Activated naive CD4-positive, alpha-beta T cell treated with anti-CD3 and anti-CD28 coated beads, Interleukin-2, amount 50 U/mL, for 72 hours (primary cell): ENCODE measurements at regions not wholly inside any gene's neighbourhood (a gene's known extent, or its start where the extent isn't known, plus 50 kb on each side); places are given as distances from the start of the nearest gene placed in this dataset.
"Not testable (repeated sequence)": the region's sequence is repeated elsewhere in the genome, so short reads cannot be mapped to it uniquely, and the experiment has no call there.

ENCODE experiments used
- ATAC-seq, 2 donors: fragments of 150-1000 bp; cut with Tn5 transposase; 2 replicates each; pipeline ENCODE4 v1.10.0; 2021; ENCODE audit warnings: mild to moderate bottlenecking in 2 of 2, moderate library complexity in 2 of 2
- DNase-seq, 2 donors: peaks; one replicate each; pipeline ENCODE4 v3.0.0; 2021 to 2022; ENCODE audit warnings: low spot score in 2 of 2
- H3K27ac Mint-ChIP-seq, 2 donors: one replicate each; pipeline ENCODE4 v1.8.0; 2022; ENCODE audit warnings: mild to moderate bottlenecking in 2 of 2, mixed read lengths in 2 of 2
- H3K36me3 Mint-ChIP-seq, 2 donors: one replicate each; pipeline ENCODE4 v1.8.0; 2022; ENCODE audit warnings: mixed read lengths in 2 of 2
- H3K9me3 Mint-ChIP-seq, 2 donors: one replicate each; pipeline ENCODE4 v1.8.0; 2022; ENCODE audit warnings: mixed read lengths in 2 of 2

DNA sequence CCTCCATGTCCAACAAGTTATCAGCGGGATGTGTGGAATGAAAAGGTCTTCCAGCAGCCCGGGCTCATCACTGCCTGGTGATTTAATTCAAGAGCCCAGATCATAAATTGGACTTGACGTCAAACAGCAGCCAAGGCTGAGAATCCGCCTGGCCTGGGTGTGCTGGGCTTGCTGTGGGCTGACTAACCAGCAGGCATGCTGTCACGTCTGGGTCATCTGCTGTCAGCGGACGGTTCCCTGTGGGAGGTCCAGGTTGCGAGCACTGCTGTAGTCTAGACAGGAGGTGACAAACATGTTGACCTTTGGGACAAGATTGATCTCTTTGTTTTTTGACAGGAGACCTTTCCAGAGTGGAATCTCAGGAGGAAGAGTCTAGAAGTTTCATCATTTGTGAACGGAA lies 289.7 kb downstream of the OSTF1 start:
- ATAC-seq = no peak
- H3K9me3 Mint-ChIP-seq = peaks cover 0 to 4% of the 10 kb centered on the region in 2 donors
- H3K27ac Mint-ChIP-seq = no peak overlapping the region
- no peaks in the 10 kb centered on the region for H3K36me3 Mint-ChIP-seq
- DNase-seq = no peak

DNA sequence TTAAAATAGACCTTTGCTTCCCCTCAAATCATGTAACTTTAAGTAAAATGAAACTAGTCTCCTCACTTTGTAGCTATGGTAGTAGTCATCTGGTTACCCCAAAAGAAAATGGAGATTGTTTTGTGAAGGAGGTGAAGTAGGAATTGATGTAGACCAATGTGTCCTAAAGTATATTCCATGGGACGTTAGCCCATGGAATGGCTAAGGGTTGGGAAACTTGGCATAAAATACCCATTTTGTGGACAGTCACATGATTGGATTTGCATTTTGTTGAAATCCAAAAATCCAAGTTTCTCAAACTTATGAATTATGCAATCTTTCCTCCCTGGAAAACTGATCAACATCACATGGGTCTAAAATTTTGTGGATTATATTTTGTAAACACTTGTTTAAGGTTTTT lies 290.6 kb downstream of the OSTF1 start:
- ATAC-seq = no peak
- H3K27ac Mint-ChIP-seq = no peak overlapping the region
- no peaks in the 10 kb centered on the region for H3K36me3 Mint-ChIP-seq
- peaks cover 0 to 5% of the 10 kb centered on the region in 2 donors for H3K9me3 Mint-ChIP-seq
- DNase-seq = no peak

GRCh38 chr9:75382126-75382525 lies 293.8 kb downstream of the OSTF1 start:
- ATAC-seq (no peak), DNase-seq (no peak)
- Mint-ChIP-seq H3K9me3 (peaks cover 19 to 28% of the 10 kb centered on the region in 2 donors), H3K36me3 (peaks cover 0 to 5% of the 10 kb centered on the region in 2 donors), H3K27ac (no peak overlapping the region)

GRCh38 chr9:75383420-75384034 lies 295.2 kb downstream of the OSTF1 start:
- not testable (repeated sequence) for DNase-seq, H3K27ac Mint-ChIP-seq, H3K36me3 Mint-ChIP-seq, ATAC-seq
- peaks cover 19 to 28% of the 10 kb centered on the region in 2 donors for H3K9me3 Mint-ChIP-seq

- peaks cover 19 to 28% of the 10 kb centered on the region in 2 donors for H3K9me3 Mint-ChIP-seq
- ATAC-seq (no peak), DNase-seq (no peak)
Observed at GRCh38 chr9:75385236-75385635, 296.9 kb downstream of the OSTF1 start.

DNA sequence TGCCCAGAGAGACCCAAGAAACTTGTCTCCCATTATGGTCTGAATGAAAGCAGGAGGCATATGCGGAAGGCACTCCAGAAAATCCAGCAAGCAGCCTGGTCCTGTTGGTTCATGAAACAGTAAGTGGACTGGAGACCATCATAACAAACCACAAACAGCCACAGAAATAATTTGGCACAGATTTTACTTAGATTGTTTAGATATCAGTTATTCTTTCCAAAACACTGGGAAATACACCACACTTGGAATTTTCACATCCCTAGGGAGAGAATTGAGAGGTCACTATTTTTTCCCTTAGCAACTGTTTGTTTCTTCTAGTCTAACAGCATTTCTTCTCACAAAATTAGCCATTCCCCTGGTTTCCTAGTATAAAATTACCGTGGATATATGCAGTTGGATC lies 300.8 kb downstream of the OSTF1 start:
- DNase-seq (no peak), ATAC-seq (no peak)
- Mint-ChIP-seq H3K9me3 (peaks cover 19 to 21% of the 10 kb centered on the region in 2 donors), H3K36me3 (peaks cover 0 to 5% of the 10 kb centered on the region in 2 donors), H3K27ac (no peak overlapping the region)

More at GRCh38 chr9:75385236-75385635, 296.9 kb downstream of the OSTF1 start:
- H3K36me3 Mint-ChIP-seq = peaks cover 0 to 5% of the 10 kb centered on the region in 2 donors
- H3K27ac Mint-ChIP-seq = no peak overlapping the region

DNA sequence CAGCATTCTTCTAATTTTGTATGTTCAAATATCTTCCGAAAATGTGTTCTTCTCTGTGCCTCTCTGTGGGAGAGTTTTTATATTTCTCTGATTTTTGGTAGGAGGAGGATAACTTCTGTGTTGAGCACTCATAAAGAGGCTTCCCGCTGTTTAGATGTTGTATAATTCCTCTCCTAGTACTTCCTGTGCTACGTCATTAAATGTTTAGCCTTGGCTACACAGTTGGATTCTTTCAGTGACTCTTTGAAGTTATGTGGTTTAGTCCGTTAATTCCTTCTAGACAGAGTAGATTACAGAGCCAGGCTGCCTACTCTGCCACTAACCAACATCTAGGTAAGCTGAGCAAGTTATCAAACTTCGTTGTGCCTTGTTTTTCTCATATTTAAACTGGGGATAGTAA lies 302.6 kb downstream of the OSTF1 start:
- Mint-ChIP-seq H3K9me3 (peaks cover 5 to 8% of the 10 kb centered on the region in 2 donors), H3K36me3 (no peaks in the 10 kb centered on the region), H3K27ac (no peak overlapping the region)
- ATAC-seq = no peak
- DNase-seq = no peak

DNA sequence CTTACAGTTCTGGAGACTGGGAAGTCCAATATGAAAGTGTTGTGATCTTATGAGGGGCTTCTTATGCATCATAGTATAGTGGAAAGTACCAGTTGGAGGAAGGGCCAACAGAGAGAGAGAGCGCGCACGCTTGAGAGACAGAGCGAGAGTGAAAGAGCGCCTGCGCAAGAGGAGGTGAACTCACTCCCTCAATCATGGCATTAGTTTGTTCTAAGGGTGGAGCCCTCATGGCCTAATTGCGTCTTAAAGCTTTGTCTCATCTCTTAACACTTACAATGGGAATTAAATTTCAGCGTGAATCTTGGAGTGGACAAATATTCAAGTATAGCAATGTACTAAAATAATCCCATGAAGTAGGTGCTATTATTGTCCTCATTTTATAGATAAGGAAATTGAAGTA lies 303.2 kb downstream of the OSTF1 start:
- Mint-ChIP-seq H3K9me3 (peaks cover 0 to 4% of the 10 kb centered on the region in 2 donors), H3K36me3 (no peaks in the 10 kb centered on the region), H3K27ac (no peak overlapping the region)
- no peak for DNase-seq
- ATAC-seq = no peak

GRCh38 chr9:75395336-75395735 lies 307.0 kb downstream of the OSTF1 start:
- Mint-ChIP-seq H3K36me3 (no peaks in the 10 kb centered on the region), H3K9me3 (no peaks in the 10 kb centered on the region), H3K27ac (no peak overlapping the region)
- ATAC-seq (no peak), DNase-seq (no peak)

DNA sequence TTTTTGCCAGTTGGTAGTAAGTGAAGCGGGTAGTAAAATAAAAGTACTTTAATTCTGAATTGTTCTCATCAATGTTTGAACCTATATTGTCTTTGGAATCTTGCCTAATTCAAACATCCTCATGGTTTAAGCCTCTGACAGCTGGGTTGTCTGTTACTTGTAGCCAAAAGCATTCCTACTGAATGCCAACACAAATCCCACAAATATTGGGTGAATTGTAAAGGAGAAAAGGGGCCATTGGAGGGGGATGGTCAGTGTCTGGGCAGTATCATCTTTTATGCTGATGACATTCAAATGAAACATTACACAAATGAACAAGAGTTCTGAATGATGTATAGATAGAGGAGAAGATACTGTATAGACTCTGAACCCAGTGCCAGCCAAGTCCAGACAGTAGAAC lies 309.5 kb downstream of the OSTF1 start:
- Mint-ChIP-seq H3K27ac (no peak overlapping the region), H3K9me3 (no peaks in the 10 kb centered on the region), H3K36me3 (no peaks in the 10 kb centered on the region)
- DNase-seq = no peak
- ATAC-seq = no peak

DNA sequence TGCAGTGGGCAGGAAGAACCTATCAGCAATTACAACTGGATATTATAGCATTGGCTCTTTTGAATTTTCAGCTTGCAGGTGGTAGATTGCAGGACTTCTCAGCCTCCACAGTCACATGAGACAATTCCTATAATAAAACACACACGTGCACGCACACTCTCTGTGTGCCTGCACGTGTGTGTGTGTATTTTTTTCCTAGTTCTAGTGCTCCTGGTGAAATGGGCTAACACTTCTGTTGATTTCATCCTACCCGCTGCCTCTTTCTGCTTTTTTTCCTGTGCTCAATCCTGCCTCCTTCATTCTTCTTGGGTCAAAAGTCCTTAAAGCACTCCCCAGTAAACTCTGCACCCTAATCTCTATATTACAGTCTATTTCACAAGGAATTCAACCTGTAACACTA lies 320.1 kb downstream of the OSTF1 start:
- DNase-seq (no peak), ATAC-seq (no peak)
- Mint-ChIP-seq H3K36me3 (no peaks in the 10 kb centered on the region), H3K27ac (no peak overlapping the region), H3K9me3 (no peaks in the 10 kb centered on the region)

- ATAC-seq (no peak), DNase-seq (no peak)
- Mint-ChIP-seq H3K9me3 (no peaks in the 10 kb centered on the region), H3K36me3 (no peaks in the 10 kb centered on the region), H3K27ac (no peak overlapping the region)
Observed at GRCh38 chr9:75410405-75410804, 322.1 kb downstream of the OSTF1 start.

DNA sequence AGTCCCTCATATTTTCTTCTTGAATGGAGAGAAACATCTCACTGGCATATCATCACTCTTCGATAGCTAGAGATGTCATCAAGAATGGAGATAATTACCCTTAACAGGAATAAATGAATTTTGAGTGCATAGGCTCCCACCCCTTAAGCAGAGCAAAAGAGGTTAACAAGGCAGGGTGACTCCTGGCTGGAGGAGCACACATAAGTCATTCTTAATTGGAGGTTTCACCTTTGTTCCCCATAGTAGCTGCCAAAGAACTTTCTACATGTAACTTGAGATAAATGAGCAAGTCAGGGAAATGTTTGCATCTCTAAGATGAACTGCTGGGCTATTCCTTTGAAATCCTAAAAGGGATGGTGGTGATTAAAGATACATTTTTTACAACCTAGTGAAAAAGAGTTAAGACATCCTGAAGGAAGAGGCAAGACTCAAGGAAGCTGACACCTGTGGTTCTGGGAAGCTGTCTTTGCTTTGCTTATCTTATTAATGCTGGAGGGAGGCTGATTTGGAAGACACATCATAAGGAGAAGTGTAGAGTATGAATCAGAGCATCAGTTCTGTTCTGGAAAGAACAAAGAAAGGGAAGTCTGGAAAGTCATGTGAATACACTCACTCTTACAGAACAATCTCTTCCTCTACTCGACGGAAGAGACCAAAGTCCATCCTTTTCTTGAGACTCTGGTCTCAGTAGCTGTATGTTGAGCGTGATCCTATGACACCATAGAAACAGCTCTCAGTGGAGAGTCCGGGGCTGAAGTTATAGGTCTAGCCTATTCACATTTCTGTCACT lies 326.3 kb downstream of the OSTF1 start:
- Mint-ChIP-seq H3K9me3 (no peaks in the 10 kb centered on the region), H3K36me3 (no peaks in the 10 kb centered on the region), H3K27ac (no peak overlapping the region)
- ATAC-seq (no peak), DNase-seq (no peak)

DNA sequence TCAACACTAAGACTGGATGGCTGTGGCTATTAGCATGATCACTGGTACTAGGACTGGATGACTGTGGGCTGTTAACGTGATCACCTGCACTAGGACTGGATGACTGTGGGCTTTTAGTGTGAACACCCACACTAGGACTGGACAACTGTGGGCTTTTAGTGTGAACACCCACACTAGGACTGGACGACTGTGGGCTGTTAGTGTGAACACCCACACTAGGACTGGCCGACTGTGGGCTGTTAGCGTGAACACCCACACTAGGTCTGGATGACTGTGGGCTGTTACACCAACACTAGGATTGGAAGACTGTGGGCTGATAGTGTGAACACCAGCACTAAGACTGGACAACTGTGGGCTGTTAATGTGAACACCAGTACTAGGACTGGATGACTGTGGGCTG lies 329.2 kb downstream of the OSTF1 start:
- no peak overlapping the region for H3K27ac Mint-ChIP-seq
- no peak for ATAC-seq
- no peaks in the 10 kb centered on the region for H3K36me3 Mint-ChIP-seq

GRCh38 chr9:75418518-75418917 lies 330.2 kb downstream of the OSTF1 start:
- DNase-seq (no peak), ATAC-seq (no peak)
- Mint-ChIP-seq H3K9me3 (no peaks in the 10 kb centered on the region), H3K36me3 (no peaks in the 10 kb centered on the region), H3K27ac (no peak overlapping the region)

More for the DNA sequence above, 329.2 kb downstream of the OSTF1 start:
- H3K9me3 Mint-ChIP-seq = no peaks in the 10 kb centered on the region
- no peak for DNase-seq

GRCh38 chr9:75422944-75423522 lies 334.7 kb downstream of the OSTF1 start:
- Mint-ChIP-seq H3K9me3 (peaks cover 5 to 7% of the 10 kb centered on the region in 2 donors), H3K27ac (no peak overlapping the region), H3K36me3 (no peaks in the 10 kb centered on the region)
- peak in 1 of 2 donors; percentile 11 for ATAC-seq
- DNase-seq = no peak
